Endodermal cell (in vitro differentiated cells): ENCODE measurements at regions not wholly inside any gene's neighbourhood (a gene's known extent, or its start where the extent isn't known, plus 50 kb on each side); places are given as distances from the start of the nearest gene placed in this dataset.

ENCODE experiments used
- DNase-seq: peaks from one replicate; pipeline ENCODE4 v3.0.0-alpha.2; 2017
- H3K27ac ChIP-seq: 2 replicates; pipeline ENCODE4 v1.5.1; 2013; ENCODE audit warnings: mild to moderate bottlenecking, low read depth, low read length, moderate library complexity
- H3K27me3 ChIP-seq: 2 replicates; pipeline ENCODE4 v1.6.1; 2013; ENCODE audit warnings: mild to moderate bottlenecking, low read length, moderate library complexity; ENCODE audit not compliant: insufficient read depth, control insufficient read depth, poor library complexity, severe bottlenecking
- H3K36me3 ChIP-seq: 2 replicates; pipeline ENCODE4 v1.7.0; 2013; ENCODE audit warnings: mild to moderate bottlenecking, low read length, moderate library complexity; ENCODE audit not compliant: control insufficient read depth, insufficient read depth
- H3K4me1 ChIP-seq: one replicate; pipeline ENCODE4 v1.7.0; 2013; ENCODE audit warnings: low read length; ENCODE audit not compliant: control insufficient read depth, insufficient read depth
- H3K4me3 ChIP-seq: 2 replicates; pipeline ENCODE4 v1.5.1; 2013; ENCODE audit warnings: mild to moderate bottlenecking, low read length, moderate library complexity
- H3K9ac ChIP-seq: 2 replicates; pipeline ENCODE4 v1.6.1; 2013; ENCODE audit warnings: mild to moderate bottlenecking, low read length, moderate library complexity; ENCODE audit not compliant: poor library complexity, severe bottlenecking; ENCODE audit errors: extremely low read depth
- H3K9me3 ChIP-seq: 2 replicates; pipeline ENCODE4 v1.6.1; 2013; ENCODE audit warnings: mild to moderate bottlenecking, low read length, moderate library complexity; ENCODE audit not compliant: control insufficient read depth
- H3K27ac Mint-ChIP-seq: 2 replicates; pipeline ENCODE4 v1.8.0; 2020; ENCODE audit warnings: mixed read lengths
- H3K27me3 Mint-ChIP-seq: 2 replicates; pipeline ENCODE4 v1.8.0; 2021; ENCODE audit warnings: mild to moderate bottlenecking, mixed read lengths; ENCODE audit not compliant: insufficient read depth
- H3K36me3 Mint-ChIP-seq: 2 replicates; pipeline ENCODE4 v1.8.0; 2020; ENCODE audit warnings: low read depth, mixed read lengths
- H3K4me1 Mint-ChIP-seq: 2 replicates; pipeline ENCODE4 v1.8.0; 2020; ENCODE audit warnings: mixed read lengths
- H3K4me3 Mint-ChIP-seq: 2 replicates; pipeline ENCODE4 v1.8.0; 2020; ENCODE audit warnings: mild to moderate bottlenecking, moderate library complexity, mixed read lengths
- H3K9me3 Mint-ChIP-seq: 2 replicates; pipeline ENCODE4 v1.8.0; 2020; ENCODE audit warnings: mild to moderate bottlenecking, mixed read lengths
- WGBS, 2 experiments: methylation state at CpG; one replicate each; pipeline versions ENCODE4 v1.1.5 to v1.1.7; 2013; ENCODE audit warnings: missing lambda C conversion rate in 2 of 2, mixed read lengths in 1 of 2; ENCODE audit not compliant: insufficient coverage in 1 of 2, insufficient read length in 1 of 2; 5-methylcytosine and 5-hydroxymethylcytosine counted together
- TF ChIP-seq, protein P1 (sequence below): fragments of 200-600 bp; sonication (generic); conservative IDR thresholded peaks from 2 replicates; pipeline ENCODE4 v1.5.0; 2021; ENCODE audit warnings: antibody characterized with exemption, mild to moderate bottlenecking

GRCh38 chr2:137801228-137801627 is 163.0 kb upstream of the HNMT start:
- no peak overlapping the region for H3K27ac Mint-ChIP-seq
- Histone ChIP-seq H3K4me3 (no peak overlapping the region), H3K27me3 (no peaks in the 10 kb centered on the region), H3K9ac (no peak overlapping the region), H3K9me3 (peaks cover 23% of the 10 kb centered on the region), H3K36me3 (no peaks in the 10 kb centered on the region), H3K27ac (no peak overlapping the region), H3K4me1 (no peaks in the 10 kb centered on the region)
- TF ChIP-seq, protein P1, sequence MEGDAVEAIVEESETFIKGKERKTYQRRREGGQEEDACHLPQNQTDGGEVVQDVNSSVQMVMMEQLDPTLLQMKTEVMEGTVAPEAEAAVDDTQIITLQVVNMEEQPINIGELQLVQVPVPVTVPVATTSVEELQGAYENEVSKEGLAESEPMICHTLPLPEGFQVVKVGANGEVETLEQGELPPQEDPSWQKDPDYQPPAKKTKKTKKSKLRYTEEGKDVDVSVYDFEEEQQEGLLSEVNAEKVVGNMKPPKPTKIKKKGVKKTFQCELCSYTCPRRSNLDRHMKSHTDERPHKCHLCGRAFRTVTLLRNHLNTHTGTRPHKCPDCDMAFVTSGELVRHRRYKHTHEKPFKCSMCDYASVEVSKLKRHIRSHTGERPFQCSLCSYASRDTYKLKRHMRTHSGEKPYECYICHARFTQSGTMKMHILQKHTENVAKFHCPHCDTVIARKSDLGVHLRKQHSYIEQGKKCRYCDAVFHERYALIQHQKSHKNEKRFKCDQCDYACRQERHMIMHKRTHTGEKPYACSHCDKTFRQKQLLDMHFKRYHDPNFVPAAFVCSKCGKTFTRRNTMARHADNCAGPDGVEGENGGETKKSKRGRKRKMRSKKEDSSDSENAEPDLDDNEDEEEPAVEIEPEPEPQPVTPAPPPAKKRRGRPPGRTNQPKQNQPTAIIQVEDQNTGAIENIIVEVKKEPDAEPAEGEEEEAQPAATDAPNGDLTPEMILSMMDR: no peak
- peaks cover 2% of the 10 kb centered on the region for H3K36me3 Mint-ChIP-seq
- no peak overlapping the region for H3K4me3 Mint-ChIP-seq
- no peaks in the 10 kb centered on the region for H3K27me3 Mint-ChIP-seq
- no peaks in the 10 kb centered on the region for H3K4me1 Mint-ChIP-seq
- H3K9me3 Mint-ChIP-seq: peaks cover 39% of the 10 kb centered on the region
- DNase-seq: no peak

GRCh38 chr2:137802038-137802437 is 162.2 kb upstream of the HNMT start:
- Histone ChIP-seq H3K27ac (no peak overlapping the region), H3K36me3 (no peaks in the 10 kb centered on the region), H3K9me3 (peaks cover 23% of the 10 kb centered on the region), H3K27me3 (no peaks in the 10 kb centered on the region), H3K4me1 (no peaks in the 10 kb centered on the region), H3K9ac (no peak overlapping the region), H3K4me3 (no peak overlapping the region)
- no peak overlapping the region for H3K27ac Mint-ChIP-seq
- no peak overlapping the region for H3K4me3 Mint-ChIP-seq
- H3K4me1 Mint-ChIP-seq: no peaks in the 10 kb centered on the region
- TF ChIP-seq, protein P1: no peak
- H3K9me3 Mint-ChIP-seq: peaks cover 39% of the 10 kb centered on the region
- DNase-seq: no peak
- H3K27me3 Mint-ChIP-seq: no peaks in the 10 kb centered on the region
- peaks cover 2% of the 10 kb centered on the region for H3K36me3 Mint-ChIP-seq
- WGBS, 2 experiments: 93 to 100% methylated on average over 1 of the region's 1 CpG

DNA sequence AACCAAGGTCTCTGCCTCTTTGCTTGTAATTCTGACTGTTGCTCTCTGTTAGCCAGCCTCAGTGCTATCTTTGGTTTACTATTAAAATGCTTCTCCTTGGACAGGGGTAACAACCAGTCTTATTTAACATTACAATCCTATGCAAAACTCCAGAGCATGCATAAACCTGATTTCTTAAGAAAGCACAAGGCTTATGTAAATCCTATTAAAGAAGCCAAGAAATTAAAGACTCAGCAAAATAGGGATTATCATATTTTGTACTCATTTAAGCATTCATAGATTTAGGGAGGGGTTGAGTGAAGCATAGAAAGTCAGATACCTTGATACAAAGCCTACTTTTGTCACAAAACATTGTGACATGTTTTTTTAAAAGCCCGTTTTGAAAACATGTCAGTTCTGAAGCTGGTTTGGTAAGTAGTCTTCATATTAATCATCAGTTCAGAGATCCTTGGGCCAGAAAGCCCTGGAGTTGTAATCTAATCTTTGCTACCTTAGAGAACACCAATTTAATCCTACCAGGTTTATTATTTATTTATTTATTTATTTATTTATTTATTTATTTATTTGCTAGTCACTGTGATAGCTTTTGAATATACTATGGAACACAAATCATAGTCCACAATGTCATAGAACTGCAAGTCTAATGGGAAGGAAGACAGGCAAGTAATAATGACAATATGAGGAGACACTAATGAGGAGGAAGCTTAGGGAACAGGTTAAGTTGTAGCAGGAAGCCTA is 158.0 kb upstream of the HNMT start:
- no peak overlapping the region for H3K27ac ChIP-seq
- H3K9ac ChIP-seq: no peak overlapping the region
- no peak overlapping the region for H3K27ac Mint-ChIP-seq
- 0% methylated on average over 1 of the region's 1 CpG; no CpG with 5 or more reads in 1 of the 2 experiments for WGBS, 2 experiments
- H3K36me3 Mint-ChIP-seq: peaks cover 2% of the 10 kb centered on the region
- H3K36me3 ChIP-seq: no peaks in the 10 kb centered on the region
- H3K9me3 ChIP-seq: peaks cover 19% of the 10 kb centered on the region
- no peaks in the 10 kb centered on the region for H3K4me1 ChIP-seq
- H3K27me3 Mint-ChIP-seq: no peaks in the 10 kb centered on the region
- H3K4me3 Mint-ChIP-seq: no peak overlapping the region
- no peak for DNase-seq
- peaks cover 33% of the 10 kb centered on the region for H3K9me3 Mint-ChIP-seq
- H3K4me3 ChIP-seq: no peak overlapping the region
- H3K27me3 ChIP-seq: no peaks in the 10 kb centered on the region
- TF ChIP-seq, protein P1: no peak
- H3K4me1 Mint-ChIP-seq: no peaks in the 10 kb centered on the region
